ENCODE measurements at regions not wholly inside any gene's neighbourhood (a gene's known extent, or its start where the extent isn't known, plus 50 kb on each side); places are given as distances from the start of the nearest gene placed in this dataset.

GRCh38 chr4:64897683-64898082, 488.4 kb upstream of the TECRL start:
- Histone ChIP-seq H4K20me1 (ENCODE audit: insufficient read depth, low read length) (no peaks in the 10 kb centered on the region), H3K79me2 (ENCODE audit: insufficient read depth, low read depth, low read length) (no peaks in the 10 kb centered on the region), H3K4me3 (ENCODE audit: low read depth, low read length, poor library complexity, severe bottlenecking) (no peak overlapping the region), H3K9me2 (ENCODE audit: insufficient read depth, low read length) (no peaks in the 10 kb centered on the region), H2AFZ (ENCODE audit: low read length) (no peak overlapping the region), H3K36me3 (ENCODE audit: insufficient read depth, low read length) (no peaks in the 10 kb centered on the region), H3K9me3 (ENCODE audit: low read length) (no peaks in the 10 kb centered on the region), H3K4me1 (ENCODE audit: insufficient read depth, low read length, poor library complexity, severe bottlenecking) (no peaks in the 10 kb centered on the region), H3K27ac (ENCODE audit: low read depth, low read length, poor library complexity, severe bottlenecking) (no peak overlapping the region), H3K4me2 (ENCODE audit: low read length) (no peak overlapping the region)
- TF ChIP-seq CTCF (conservative IDR thresholded peaks at IDR 0.05; ENCODE audit: low read length) (no peak), EZH2phosphoT487 (IDR thresholded peaks at IDR 0.05; ENCODE audit: borderline replicate concordance, low read depth, low read length) (no peak)
- POLR2A ChIA-PET, result no interaction called here
- intact Hi-C loops (cut with micrococcal nuclease; ENCODE audit: unreplicated experiment), result no loop called here
- no TSS peak for BruUV-seq (replicated peaks)
- CTCF ChIA-PET (ENCODE audit: unreplicated experiment), result no interaction called here
- no peak for DNase-seq (ENCODE audit: low spot score)

- H3K79me2 ChIP-seq (ENCODE audit: insufficient read depth, low read depth, low read length), result no peaks in the 10 kb centered on the region
- no peak overlapping the region for H3K4me2 ChIP-seq (ENCODE audit: low read length)
- ChIA-PET CTCF (ENCODE audit: unreplicated experiment) (no interaction called here), POLR2A (interaction anchor here (0.8 kb wide), 1 partner anchor 19 kb away, joined by 3 read pairs; no protein-coding TSS in a partner anchor)
- H2AFZ ChIP-seq (ENCODE audit: low read length), result no peak overlapping the region
- no peak for DNase-seq (ENCODE audit: low spot score)
- BruUV-seq (replicated peaks), result no TSS peak
- H3K4me3 ChIP-seq (ENCODE audit: low read depth, low read length, poor library complexity, severe bottlenecking), result no peak overlapping the region
- no peaks in the 10 kb centered on the region for H3K9me3 ChIP-seq (ENCODE audit: low read length)
- no peaks in the 10 kb centered on the region for H4K20me1 ChIP-seq (ENCODE audit: insufficient read depth, low read length)
- intact Hi-C loops (cut with micrococcal nuclease; ENCODE audit: unreplicated experiment), result no loop called here
- no peak overlapping the region for H3K27ac ChIP-seq (ENCODE audit: low read depth, low read length, poor library complexity, severe bottlenecking)
- TF ChIP-seq EZH2phosphoT487 (IDR thresholded peaks at IDR 0.05; ENCODE audit: borderline replicate concordance, low read depth, low read length), result no peak
- no peak for TF ChIP-seq CTCF (conservative IDR thresholded peaks at IDR 0.05; ENCODE audit: low read length)
- no peaks in the 10 kb centered on the region for H3K9me2 ChIP-seq (ENCODE audit: insufficient read depth, low read length)
- H3K4me1 ChIP-seq (ENCODE audit: insufficient read depth, low read length, poor library complexity, severe bottlenecking), result no peaks in the 10 kb centered on the region
- H3K36me3 ChIP-seq (ENCODE audit: insufficient read depth, low read length), result no peaks in the 10 kb centered on the region
Observed at GRCh38 chr4:64895031-64895430, 485.8 kb upstream of the TECRL start.

- no peaks in the 10 kb centered on the region for H3K9me2 ChIP-seq (ENCODE audit: insufficient read depth, low read length)
- BruUV-seq (replicated peaks), result no TSS peak
- no peaks in the 10 kb centered on the region for H3K4me1 ChIP-seq (ENCODE audit: insufficient read depth, low read length, poor library complexity, severe bottlenecking)
- CTCF ChIA-PET (ENCODE audit: unreplicated experiment), result no interaction called here
- TF ChIP-seq CTCF (conservative IDR thresholded peaks at IDR 0.05; ENCODE audit: low read length) (no peak), EZH2phosphoT487 (IDR thresholded peaks at IDR 0.05; ENCODE audit: borderline replicate concordance, low read depth, low read length) (no peak)
- DNase-seq (ENCODE audit: low spot score), result no peak
- no peak overlapping the region for H3K27ac ChIP-seq (ENCODE audit: low read depth, low read length, poor library complexity, severe bottlenecking)
- no peak overlapping the region for H3K4me3 ChIP-seq (ENCODE audit: low read depth, low read length, poor library complexity, severe bottlenecking)
- H2AFZ ChIP-seq (ENCODE audit: low read length), result no peak overlapping the region
- POLR2A ChIA-PET, result no interaction called here
- no peaks in the 10 kb centered on the region for H3K79me2 ChIP-seq (ENCODE audit: insufficient read depth, low read depth, low read length)
- H3K4me2 ChIP-seq (ENCODE audit: low read length), result no peak overlapping the region
- no peaks in the 10 kb centered on the region for H3K36me3 ChIP-seq (ENCODE audit: insufficient read depth, low read length)
- intact Hi-C loops (cut with micrococcal nuclease; ENCODE audit: unreplicated experiment), result no loop called here
- no peaks in the 10 kb centered on the region for H3K9me3 ChIP-seq (ENCODE audit: low read length)
- H4K20me1 ChIP-seq (ENCODE audit: insufficient read depth, low read length), result no peaks in the 10 kb centered on the region
Observed at GRCh38 chr4:64893205-64893604, 484.0 kb upstream of the TECRL start.

Data from OCI-LY7 (cell line).